Transverse colon (tissue), 4 donors: ENCODE measurements at regions not wholly inside any gene's neighbourhood (a gene's known extent, or its start where the extent isn't known, plus 50 kb on each side); places are given as distances from the start of the nearest gene placed in this dataset.

Experiments
- CTCF ChIP-seq, 5 experiments: fragments of 200-600 bp in 3 of 5; fragments of 450-650 bp in 2 of 5; sonication (generic) in 3 of 5; IDR thresholded peaks; 1 replicate in 2 of 5; 2 replicates in 3 of 5; pipeline ENCODE4 v1.5.1; 2016 to 2017; ENCODE audit warnings: antibody characterized with exemption in 5 of 5, inconsistent platforms in 3 of 5, mild to moderate bottlenecking in 2 of 5, moderate library complexity in 1 of 5
- EP300 ChIP-seq: sonication (generic); formaldehyde crosslinking; IDR thresholded peaks from one replicate; pipeline ENCODE4 v1.6.1; 2017; ENCODE audit warnings: antibody characterized with exemption, low read depth
- POLR2A ChIP-seq: fragments of 450-650 bp; IDR thresholded peaks from one replicate; pipeline ENCODE4 v1.6.1; 2016; ENCODE audit warnings: antibody characterized with exemption, mild to moderate bottlenecking, moderate library complexity
- POLR2AphosphoS5 ChIP-seq, 3 donors: sonication (generic); formaldehyde crosslinking; IDR thresholded peaks; one replicate each; pipeline ENCODE4 v1.6.1; 2016; ENCODE audit warnings: antibody characterized with exemption in 3 of 3

GRCh38 chr13:76597868-76598267 lies 288.3 kb downstream of the KCTD12 start:
- no peak for TF ChIP-seq POLR2A
- TF ChIP-seq CTCF (IDR thresholded peaks at IDR 0.05), result no peak
- no peak for TF ChIP-seq EP300
- no peak for TF ChIP-seq POLR2AphosphoS5 (IDR thresholded peaks at IDR 0.05)
